ENCODE measurements at regions not wholly inside any gene's neighbourhood (a gene's known extent, or its start where the extent isn't known, plus 50 kb on each side); places are given as distances from the start of the nearest gene placed in this dataset.
A peak's percentile ranks its signal among the peaks of the same experiment; 100 is the strongest.

DNA sequence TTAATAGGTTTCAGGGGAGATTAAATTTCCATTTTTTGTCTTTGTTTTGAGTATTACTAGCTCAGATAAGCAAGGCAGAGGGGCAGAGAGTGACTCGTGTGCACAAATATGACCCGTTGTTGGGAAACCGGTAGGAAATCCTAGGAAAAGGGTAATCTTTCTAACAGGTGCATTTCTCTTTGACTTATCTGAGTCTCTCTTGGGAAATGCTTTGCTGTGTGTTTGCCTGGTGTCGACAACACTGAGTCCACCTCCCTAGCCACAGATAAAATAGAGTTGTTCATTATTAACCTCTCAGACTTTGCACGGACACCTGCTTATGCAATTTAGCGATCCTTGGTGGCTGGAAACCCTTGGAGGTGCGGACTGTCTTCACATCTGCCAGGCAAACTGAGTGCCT lies 164.2 kb downstream of the FGF1 start (continued):
- TF ChIP-seq ZNF724P (CRISPR knock-in tag; IDR thresholded peaks at IDR 0.05; ENCODE audit: borderline replicate concordance): no peak
- TF ChIP-seq ATRX (CRISPR knock-in tag; IDR thresholded peaks at IDR 0.05; ENCODE audit: borderline replicate concordance): no peak
- TF ChIP-seq, protein P1, sequence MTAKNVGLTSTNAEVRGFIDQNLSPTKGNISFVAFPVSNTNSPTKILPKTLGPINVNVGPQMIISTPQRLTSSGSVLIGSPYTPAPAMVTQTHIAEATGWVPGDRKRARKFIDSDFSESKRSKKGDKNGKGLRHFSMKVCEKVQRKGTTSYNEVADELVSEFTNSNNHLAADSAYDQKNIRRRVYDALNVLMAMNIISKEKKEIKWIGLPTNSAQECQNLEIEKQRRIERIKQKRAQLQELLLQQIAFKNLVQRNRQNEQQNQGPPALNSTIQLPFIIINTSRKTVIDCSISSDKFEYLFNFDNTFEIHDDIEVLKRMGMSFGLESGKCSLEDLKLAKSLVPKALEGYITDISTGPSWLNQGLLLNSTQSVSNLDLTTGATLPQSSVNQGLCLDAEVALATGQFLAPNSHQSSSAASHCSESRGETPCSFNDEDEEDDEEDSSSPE (CRISPR knock-in tag; IDR thresholded peaks at IDR 0.05): no peak
- peak; percentile 56; the same call in 1 of the 2 replicates for TF ChIP-seq PITX1 (CRISPR knock-in tag; IDR thresholded peaks at IDR 0.05)
- TF ChIP-seq ELF3 (CRISPR knock-in tag; IDR thresholded peaks at IDR 0.05): no peak; the same call in 1 of the 2 replicates
- TF ChIP-seq, protein P2, sequence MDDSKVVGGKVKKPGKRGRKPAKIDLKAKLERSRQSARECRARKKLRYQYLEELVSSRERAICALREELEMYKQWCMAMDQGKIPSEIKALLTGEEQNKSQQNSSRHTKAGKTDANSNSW (CRISPR knock-in tag; IDR thresholded peaks at IDR 0.05; ENCODE audit: borderline replicate concordance): no peak
- TF ChIP-seq, protein P3, sequence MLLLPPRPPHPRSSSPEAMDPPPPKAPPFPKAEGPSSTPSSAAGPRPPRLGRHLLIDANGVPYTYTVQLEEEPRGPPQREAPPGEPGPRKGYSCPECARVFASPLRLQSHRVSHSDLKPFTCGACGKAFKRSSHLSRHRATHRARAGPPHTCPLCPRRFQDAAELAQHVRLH (CRISPR knock-in tag; IDR thresholded peaks at IDR 0.05; ENCODE audit: borderline replicate concordance, low read depth): no peak
- TF ChIP-seq, protein P4, sequence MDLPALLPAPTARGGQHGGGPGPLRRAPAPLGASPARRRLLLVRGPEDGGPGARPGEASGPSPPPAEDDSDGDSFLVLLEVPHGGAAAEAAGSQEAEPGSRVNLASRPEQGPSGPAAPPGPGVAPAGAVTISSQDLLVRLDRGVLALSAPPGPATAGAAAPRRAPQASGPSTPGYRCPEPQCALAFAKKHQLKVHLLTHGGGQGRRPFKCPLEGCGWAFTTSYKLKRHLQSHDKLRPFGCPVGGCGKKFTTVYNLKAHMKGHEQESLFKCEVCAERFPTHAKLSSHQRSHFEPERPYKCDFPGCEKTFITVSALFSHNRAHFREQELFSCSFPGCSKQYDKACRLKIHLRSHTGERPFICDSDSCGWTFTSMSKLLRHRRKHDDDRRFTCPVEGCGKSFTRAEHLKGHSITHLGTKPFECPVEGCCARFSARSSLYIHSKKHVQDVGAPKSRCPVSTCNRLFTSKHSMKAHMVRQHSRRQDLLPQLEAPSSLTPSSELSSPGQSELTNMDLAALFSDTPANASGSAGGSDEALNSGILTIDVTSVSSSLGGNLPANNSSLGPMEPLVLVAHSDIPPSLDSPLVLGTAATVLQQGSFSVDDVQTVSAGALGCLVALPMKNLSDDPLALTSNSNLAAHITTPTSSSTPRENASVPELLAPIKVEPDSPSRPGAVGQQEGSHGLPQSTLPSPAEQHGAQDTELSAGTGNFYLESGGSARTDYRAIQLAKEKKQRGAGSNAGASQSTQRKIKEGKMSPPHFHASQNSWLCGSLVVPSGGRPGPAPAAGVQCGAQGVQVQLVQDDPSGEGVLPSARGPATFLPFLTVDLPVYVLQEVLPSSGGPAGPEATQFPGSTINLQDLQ (CRISPR knock-in tag; IDR thresholded peaks at IDR 0.05): no peak
- no peak for TF ChIP-seq ZNF367 (CRISPR knock-in tag; IDR thresholded peaks at IDR 0.05; ENCODE audit: borderline replicate concordance)
- TF ChIP-seq MTA3 (CRISPR knock-in tag; IDR thresholded peaks at IDR 0.05): no peak
- TF ChIP-seq ZBTB3 (CRISPR knock-in tag; IDR thresholded peaks at IDR 0.05; ENCODE audit: borderline replicate concordance, low read depth): no peak
- no peak for TF ChIP-seq KDM2A (CRISPR knock-in tag; IDR thresholded peaks at IDR 0.05; ENCODE audit: borderline replicate concordance, low read depth)
- TF ChIP-seq, protein P5, sequence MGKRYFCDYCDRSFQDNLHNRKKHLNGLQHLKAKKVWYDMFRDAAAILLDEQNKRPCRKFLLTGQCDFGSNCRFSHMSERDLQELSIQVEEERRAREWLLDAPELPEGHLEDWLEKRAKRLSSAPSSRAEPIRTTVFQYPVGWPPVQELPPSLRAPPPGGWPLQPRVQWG (CRISPR knock-in tag; IDR thresholded peaks at IDR 0.05; ENCODE audit: borderline replicate concordance, low read depth): no peak
- 0 out of 2 replicates have a peak, but pooled peaks have one; percentile 8 for TF ChIP-seq ISL2 (CRISPR knock-in tag; IDR thresholded peaks at IDR 0.05)
- TF ChIP-seq ZNF143 (CRISPR knock-in tag; IDR thresholded peaks at IDR 0.05): no peak
- no peak for TF ChIP-seq ZNF605 (CRISPR knock-in tag; IDR thresholded peaks at IDR 0.05)
- peak; percentile 39; the same call in 1 of the 2 replicates for TF ChIP-seq FOXA3 (CRISPR knock-in tag; IDR thresholded peaks at IDR 0.05)
- TF ChIP-seq BHLHE40 (IDR thresholded peaks at IDR 0.05; ENCODE audit: low read length): no peak
- no peak for TF ChIP-seq SP2 (CRISPR knock-in tag; IDR thresholded peaks at IDR 0.05)
- no peak for TF ChIP-seq ZNF350 (CRISPR knock-in tag; IDR thresholded peaks at IDR 0.05; ENCODE audit: borderline replicate concordance, low read depth)
- peak; percentile 72; the same call in 1 of the 2 replicates for TF ChIP-seq HDAC2 (CRISPR knock-in tag; IDR thresholded peaks at IDR 0.05)
- TF ChIP-seq, protein P6, sequence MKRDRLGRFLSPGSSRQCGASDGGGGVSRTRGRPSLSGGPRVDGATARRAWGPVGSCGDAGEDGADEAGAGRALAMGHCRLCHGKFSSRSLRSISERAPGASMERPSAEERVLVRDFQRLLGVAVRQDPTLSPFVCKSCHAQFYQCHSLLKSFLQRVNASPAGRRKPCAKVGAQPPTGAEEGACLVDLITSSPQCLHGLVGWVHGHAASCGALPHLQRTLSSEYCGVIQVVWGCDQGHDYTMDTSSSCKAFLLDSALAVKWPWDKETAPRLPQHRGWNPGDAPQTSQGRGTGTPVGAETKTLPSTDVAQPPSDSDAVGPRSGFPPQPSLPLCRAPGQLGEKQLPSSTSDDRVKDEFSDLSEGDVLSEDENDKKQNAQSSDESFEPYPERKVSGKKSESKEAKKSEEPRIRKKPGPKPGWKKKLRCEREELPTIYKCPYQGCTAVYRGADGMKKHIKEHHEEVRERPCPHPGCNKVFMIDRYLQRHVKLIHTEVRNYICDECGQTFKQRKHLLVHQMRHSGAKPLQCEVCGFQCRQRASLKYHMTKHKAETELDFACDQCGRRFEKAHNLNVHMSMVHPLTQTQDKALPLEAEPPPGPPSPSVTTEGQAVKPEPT (CRISPR knock-in tag; IDR thresholded peaks at IDR 0.05; ENCODE audit: low read depth): no peak
- no peak for TF ChIP-seq ZNF264 (CRISPR knock-in tag; IDR thresholded peaks at IDR 0.05)
- no peak for TF ChIP-seq ZNF274 (CRISPR knock-in tag; IDR thresholded peaks at IDR 0.05)
- TF ChIP-seq FOXK1 (CRISPR knock-in tag; IDR thresholded peaks at IDR 0.05; ENCODE audit: borderline replicate concordance, low read depth): no peak
- 0 out of 2 replicates have a peak, but pooled peaks have one; percentile 36 for TF ChIP-seq RXRB (CRISPR knock-in tag; IDR thresholded peaks at IDR 0.05; ENCODE audit: borderline replicate concordance)
- TF ChIP-seq JUN (CRISPR knock-in tag; IDR thresholded peaks at IDR 0.05): no peak
